ENCODE measurements at regions not wholly inside any gene's neighbourhood (a gene's known extent, or its start where the extent isn't known, plus 50 kb on each side); places are given as distances from the start of the nearest gene placed in this dataset.

DNA sequence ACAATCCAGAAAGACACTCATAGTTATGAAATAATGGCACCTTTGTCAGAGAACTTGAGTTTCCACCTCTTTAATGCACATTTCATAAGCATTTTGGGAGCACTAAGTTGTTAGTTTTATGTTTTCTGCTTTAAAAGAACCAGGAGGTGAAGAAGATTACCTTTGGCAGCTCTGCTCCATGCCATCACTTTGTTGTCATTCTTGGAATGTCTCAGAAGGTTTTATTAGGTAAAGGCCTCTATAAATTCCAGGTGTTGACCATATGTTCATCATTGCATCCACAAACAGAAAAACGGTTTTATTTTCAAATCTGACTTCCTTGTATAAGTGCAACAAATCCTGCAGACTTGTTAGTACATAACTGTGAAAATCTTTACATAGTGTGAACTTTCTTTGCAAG lies 424.8 kb downstream of the MDFIC start:
- TF ChIP-seq, protein P1, sequence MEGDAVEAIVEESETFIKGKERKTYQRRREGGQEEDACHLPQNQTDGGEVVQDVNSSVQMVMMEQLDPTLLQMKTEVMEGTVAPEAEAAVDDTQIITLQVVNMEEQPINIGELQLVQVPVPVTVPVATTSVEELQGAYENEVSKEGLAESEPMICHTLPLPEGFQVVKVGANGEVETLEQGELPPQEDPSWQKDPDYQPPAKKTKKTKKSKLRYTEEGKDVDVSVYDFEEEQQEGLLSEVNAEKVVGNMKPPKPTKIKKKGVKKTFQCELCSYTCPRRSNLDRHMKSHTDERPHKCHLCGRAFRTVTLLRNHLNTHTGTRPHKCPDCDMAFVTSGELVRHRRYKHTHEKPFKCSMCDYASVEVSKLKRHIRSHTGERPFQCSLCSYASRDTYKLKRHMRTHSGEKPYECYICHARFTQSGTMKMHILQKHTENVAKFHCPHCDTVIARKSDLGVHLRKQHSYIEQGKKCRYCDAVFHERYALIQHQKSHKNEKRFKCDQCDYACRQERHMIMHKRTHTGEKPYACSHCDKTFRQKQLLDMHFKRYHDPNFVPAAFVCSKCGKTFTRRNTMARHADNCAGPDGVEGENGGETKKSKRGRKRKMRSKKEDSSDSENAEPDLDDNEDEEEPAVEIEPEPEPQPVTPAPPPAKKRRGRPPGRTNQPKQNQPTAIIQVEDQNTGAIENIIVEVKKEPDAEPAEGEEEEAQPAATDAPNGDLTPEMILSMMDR (conservative IDR thresholded peaks at IDR 0.05; ENCODE audit: low read length): no peak
- no peak for TF ChIP-seq EZH2phosphoT487 (IDR thresholded peaks at IDR 0.05; ENCODE audit: borderline replicate concordance, low read depth, low read length)
